H9 (cell line): ENCODE measurements at regions not wholly inside any gene's neighbourhood (a gene's known extent, or its start where the extent isn't known, plus 50 kb on each side); places are given as distances from the start of the nearest gene placed in this dataset.

Source experiments
- DNase-seq: peaks from one replicate; pipeline ENCODE4 v3.0.0-alpha.2; 2017
- H2AFZ ChIP-seq: one replicate; pipeline ENCODE4 v1.6.1; 2013; ENCODE audit warnings: mild to moderate bottlenecking, low read length, control low read depth, moderate library complexity
- H2AK5ac ChIP-seq: 2 replicates; pipeline ENCODE4 v1.6.1; 2013; ENCODE audit warnings: low read length, control low read depth, mixed read lengths; ENCODE audit not compliant: insufficient read length
- H2BK120ac ChIP-seq: one replicate; pipeline ENCODE4 v1.6.1; 2013; ENCODE audit warnings: low read depth, mild to moderate bottlenecking, low read length, control low read depth, inconsistent platforms; ENCODE audit not compliant: poor library complexity, severe bottlenecking
- H2BK12ac ChIP-seq: 2 replicates; pipeline ENCODE4 v1.6.1; 2013; ENCODE audit warnings: low read length, control low read depth, mixed read lengths, low read depth; ENCODE audit not compliant: insufficient read length
- H2BK15ac ChIP-seq: 2 replicates; pipeline ENCODE4 v1.6.1; 2013; ENCODE audit warnings: low read depth, low read length, control low read depth
- H2BK20ac ChIP-seq: one replicate; pipeline ENCODE4 v1.6.1; 2013; ENCODE audit warnings: low read depth, mild to moderate bottlenecking, low read length, control low read depth, inconsistent platforms; ENCODE audit not compliant: poor library complexity, severe bottlenecking
- H2BK5ac ChIP-seq: 2 replicates; pipeline ENCODE4 v1.6.1; 2013; ENCODE audit warnings: low read length, control low read depth, mixed read lengths; ENCODE audit not compliant: insufficient read length
- H3K14ac ChIP-seq: 2 replicates; pipeline ENCODE4 v1.6.1; 2013; ENCODE audit warnings: low read length, control low read depth; ENCODE audit not compliant: insufficient read depth
- H3K18ac ChIP-seq: 2 replicates; pipeline ENCODE4 v1.6.1; 2013; ENCODE audit warnings: low read depth, mild to moderate bottlenecking, mixed read lengths, low read length, control low read depth; ENCODE audit not compliant: insufficient read length
- H3K23ac ChIP-seq: 2 replicates; pipeline ENCODE4 v1.6.1; 2013; ENCODE audit warnings: low read length, control low read depth, mixed read lengths, low read depth; ENCODE audit not compliant: insufficient read length
- H3K23me2 ChIP-seq: 2 replicates; pipeline ENCODE4 v1.6.1; 2013; ENCODE audit warnings: low read depth, mild to moderate bottlenecking, mixed read lengths, low read length, control low read depth; ENCODE audit not compliant: insufficient read length, poor library complexity, severe bottlenecking
- H3K27ac ChIP-seq: 2 replicates; pipeline ENCODE4 v1.5.1; 2013; ENCODE audit warnings: low read length, control low read depth, mixed read lengths, low read depth; ENCODE audit not compliant: insufficient read length
- H3K27me3 ChIP-seq: 2 replicates; pipeline ENCODE4 v1.6.1; 2013; ENCODE audit warnings: low read length, control low read depth, inconsistent platforms; ENCODE audit not compliant: insufficient read depth
- H3K4ac ChIP-seq: 2 replicates; pipeline ENCODE4 v1.6.1; 2013; ENCODE audit warnings: low read depth, mild to moderate bottlenecking, control low read depth, inconsistent platforms, low read length, moderate library complexity
- H3K4me1 ChIP-seq: 2 replicates; pipeline ENCODE4 v1.6.1; 2013; ENCODE audit warnings: low read length, control low read depth, inconsistent platforms; ENCODE audit not compliant: insufficient read depth
- H3K4me2 ChIP-seq: 2 replicates; pipeline ENCODE4 v1.6.1; 2013; ENCODE audit warnings: low read length, control low read depth, mixed read lengths; ENCODE audit not compliant: insufficient read length, insufficient read depth
- H3K56ac ChIP-seq: 2 replicates; pipeline ENCODE4 v1.6.1; 2013; ENCODE audit warnings: low read depth, mild to moderate bottlenecking, mixed read lengths, low read length, control low read depth; ENCODE audit not compliant: insufficient read length
- H3K79me1 ChIP-seq: 2 replicates; pipeline ENCODE4 v1.6.1; 2013; ENCODE audit warnings: low read depth, mild to moderate bottlenecking, moderate library complexity, low read length, control low read depth, inconsistent platforms; ENCODE audit not compliant: insufficient read depth, poor library complexity, severe bottlenecking
- H3K79me2 ChIP-seq: 2 replicates; pipeline ENCODE4 v1.6.1; 2013; ENCODE audit warnings: low read length, control low read depth, inconsistent platforms; ENCODE audit not compliant: insufficient read depth
- H3K9ac ChIP-seq: 2 replicates; pipeline ENCODE4 v1.6.1; 2013; ENCODE audit warnings: low read length, control low read depth, mixed read lengths; ENCODE audit not compliant: insufficient read length; ENCODE audit errors: extremely low read depth
- H3K9me3 ChIP-seq: one replicate; pipeline ENCODE4 v1.6.1; 2013; ENCODE audit warnings: low read depth, low read length, inconsistent platforms; ENCODE audit not compliant: control insufficient read depth
- H3T11ph ChIP-seq: one replicate; pipeline ENCODE4 v1.6.1; 2013; ENCODE audit warnings: mild to moderate bottlenecking, low read length, control low read depth, inconsistent platforms
- H4K20me1 ChIP-seq: one replicate; pipeline ENCODE4 v1.6.1; 2013; ENCODE audit not compliant: control insufficient read depth, insufficient read length, insufficient read depth
- H4K5ac ChIP-seq: 2 replicates; pipeline ENCODE4 v1.6.1; 2013; ENCODE audit warnings: low read depth, mild to moderate bottlenecking, mixed read lengths, low read length, control low read depth; ENCODE audit not compliant: insufficient read length
- H4K8ac ChIP-seq: replicated peaks from 2 replicates; pipeline ENCODE4 v1.6.1; 2013; ENCODE audit warnings: low read length, control low read depth, mixed read lengths, low read depth; ENCODE audit not compliant: insufficient read length
- H4K91ac ChIP-seq: 2 replicates; pipeline ENCODE4 v1.6.1; 2013; ENCODE audit warnings: low read depth, mild to moderate bottlenecking, moderate library complexity, mixed read lengths, low read length, control low read depth; ENCODE audit not compliant: insufficient read length
- H3K27ac Mint-ChIP-seq, 3 experiments: 2 replicates in 2 of 3; 3 replicates in 1 of 3; pipeline ENCODE4 v1.8.0; 2020 to 2021; ENCODE audit warnings: mixed read lengths in 3 of 3, mild to moderate bottlenecking in 1 of 3, moderate library complexity in 1 of 3
- H3K27me3 Mint-ChIP-seq: 2 replicates; pipeline ENCODE4 v1.8.0; 2021; ENCODE audit warnings: low read depth, mild to moderate bottlenecking, moderate library complexity, mixed read lengths
- H3K36me3 Mint-ChIP-seq, 3 experiments: 2 replicates in 2 of 3; 3 replicates in 1 of 3; pipeline ENCODE4 v1.8.0; 2020 to 2021; ENCODE audit warnings: low read depth in 3 of 3, mixed read lengths in 3 of 3; ENCODE audit not compliant: insufficient read depth in 1 of 3
- H3K4me1 Mint-ChIP-seq, 2 experiments: 2 replicates each; pipeline ENCODE4 v1.8.0; 2020; ENCODE audit warnings: mixed read lengths in 2 of 2
- H3K4me3 Mint-ChIP-seq, 2 experiments: 2 replicates in 1 of 2; 3 replicates in 1 of 2; pipeline ENCODE4 v1.8.0; 2020 to 2021; ENCODE audit warnings: mild to moderate bottlenecking in 2 of 2, mixed read lengths in 2 of 2, moderate library complexity in 1 of 2
- H3K9me3 Mint-ChIP-seq, 2 experiments: 2 replicates in 1 of 2; 3 replicates in 1 of 2; pipeline ENCODE4 v1.8.0; 2020; ENCODE audit warnings: mild to moderate bottlenecking in 2 of 2, mixed read lengths in 2 of 2, moderate library complexity in 1 of 2
- TF ChIP-seq, protein P1 (sequence below): fragments of 200-600 bp; sonication (generic); conservative IDR thresholded peaks from 3 replicates; pipeline ENCODE4 v1.8.0; 2021; ENCODE audit warnings: antibody characterized with exemption, mild to moderate bottlenecking

DNA sequence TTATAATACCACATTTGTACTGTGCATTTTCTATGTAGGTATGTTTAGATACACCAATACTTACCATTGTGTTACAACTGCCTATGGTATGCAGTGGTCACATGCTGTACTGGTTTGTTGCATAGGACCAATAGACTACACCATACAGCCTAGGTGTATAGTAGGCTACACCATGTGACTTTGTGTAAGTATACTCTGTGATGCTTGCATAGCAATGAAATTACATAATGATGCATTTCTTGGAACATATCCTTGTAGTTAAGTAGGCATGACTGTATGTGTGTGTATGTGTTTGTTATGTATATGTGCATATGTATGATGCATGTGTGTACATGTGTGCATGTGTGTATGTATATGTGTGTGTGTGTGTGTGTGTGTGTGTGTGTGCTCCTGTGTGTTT, 157.6 kb downstream of the TDRD15 start:
- H3K36me3 Mint-ChIP-seq, result no peaks in the 10 kb centered on the region
- no peaks in the 10 kb centered on the region for H3K79me2 ChIP-seq
- no peak overlapping the region for H4K8ac ChIP-seq
- H2BK5ac ChIP-seq, result no peak overlapping the region
- H4K91ac ChIP-seq, result no peak overlapping the region
- H2AFZ ChIP-seq, result no peak overlapping the region
- no peaks in the 10 kb centered on the region for H3K23me2 ChIP-seq
- H3K23ac ChIP-seq, result no peak overlapping the region
- no peaks in the 10 kb centered on the region for H3K9me3 ChIP-seq
- no peak overlapping the region for H3K27ac ChIP-seq
- no peak overlapping the region for H2BK15ac ChIP-seq
- H3K4me2 ChIP-seq, result no peak overlapping the region
- H3K56ac ChIP-seq, result no peak overlapping the region
- TF ChIP-seq, protein P1, sequence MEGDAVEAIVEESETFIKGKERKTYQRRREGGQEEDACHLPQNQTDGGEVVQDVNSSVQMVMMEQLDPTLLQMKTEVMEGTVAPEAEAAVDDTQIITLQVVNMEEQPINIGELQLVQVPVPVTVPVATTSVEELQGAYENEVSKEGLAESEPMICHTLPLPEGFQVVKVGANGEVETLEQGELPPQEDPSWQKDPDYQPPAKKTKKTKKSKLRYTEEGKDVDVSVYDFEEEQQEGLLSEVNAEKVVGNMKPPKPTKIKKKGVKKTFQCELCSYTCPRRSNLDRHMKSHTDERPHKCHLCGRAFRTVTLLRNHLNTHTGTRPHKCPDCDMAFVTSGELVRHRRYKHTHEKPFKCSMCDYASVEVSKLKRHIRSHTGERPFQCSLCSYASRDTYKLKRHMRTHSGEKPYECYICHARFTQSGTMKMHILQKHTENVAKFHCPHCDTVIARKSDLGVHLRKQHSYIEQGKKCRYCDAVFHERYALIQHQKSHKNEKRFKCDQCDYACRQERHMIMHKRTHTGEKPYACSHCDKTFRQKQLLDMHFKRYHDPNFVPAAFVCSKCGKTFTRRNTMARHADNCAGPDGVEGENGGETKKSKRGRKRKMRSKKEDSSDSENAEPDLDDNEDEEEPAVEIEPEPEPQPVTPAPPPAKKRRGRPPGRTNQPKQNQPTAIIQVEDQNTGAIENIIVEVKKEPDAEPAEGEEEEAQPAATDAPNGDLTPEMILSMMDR, result no peak
- H3T11ph ChIP-seq, result no peak overlapping the region
- no peak overlapping the region for H4K5ac ChIP-seq
- H3K4me1 ChIP-seq, result no peaks in the 10 kb centered on the region
- H3K4ac ChIP-seq, result no peak overlapping the region
- H2BK20ac ChIP-seq, result no peak overlapping the region
- no peak overlapping the region for H3K4me3 Mint-ChIP-seq
- H3K27me3 Mint-ChIP-seq, result peaks cover 3% of the 10 kb centered on the region; the same call in 1 of the 2 replicates
- H2AK5ac ChIP-seq, result no peak overlapping the region
- no peak overlapping the region for H3K14ac ChIP-seq
- H3K79me1 ChIP-seq, result no peaks in the 10 kb centered on the region
- no peaks in the 10 kb centered on the region for H3K9me3 Mint-ChIP-seq
- H3K18ac ChIP-seq, result no peak overlapping the region
- peaks cover 6 to 9% of the 10 kb centered on the region in 2 experiments for H3K4me1 Mint-ChIP-seq
- no peak for DNase-seq
- H3K9ac ChIP-seq, result no peak overlapping the region
- H2BK12ac ChIP-seq, result no peak overlapping the region
- H3K27me3 ChIP-seq, result no peaks in the 10 kb centered on the region
- no peak overlapping the region for H2BK120ac ChIP-seq
- no peaks in the 10 kb centered on the region for H4K20me1 ChIP-seq
- H3K27ac Mint-ChIP-seq, result no peak overlapping the region
